Stomach (tissue), 4 donors: ENCODE measurements at regions not wholly inside any gene's neighbourhood (a gene's known extent, or its start where the extent isn't known, plus 50 kb on each side); places are given as distances from the start of the nearest gene placed in this dataset.

Source experiments
- EP300 ChIP-seq: sonication (generic); formaldehyde crosslinking; IDR thresholded peaks from one replicate; pipeline ENCODE4 v1.6.1; 2017; ENCODE audit warnings: antibody characterized with exemption
- POLR2A ChIP-seq, 4 donors: fragments of 450-650 bp; IDR thresholded peaks; one replicate each; pipeline ENCODE4 v1.6.1; 2016; ENCODE audit warnings: antibody characterized with exemption in 4 of 4, control low read depth in 2 of 4, mild to moderate bottlenecking in 1 of 4, moderate library complexity in 1 of 4
- POLR2AphosphoS5 ChIP-seq, 3 donors: sonication (generic); formaldehyde crosslinking; IDR thresholded peaks; one replicate each; pipeline ENCODE4 v1.6.1; 2016; ENCODE audit warnings: antibody characterized with exemption in 3 of 3
- TF ChIP-seq, protein P1 (sequence below), 7 experiments: fragments of 450-650 bp in 4 of 7; fragments of 200-600 bp in 3 of 7; sonication (generic) in 3 of 7; IDR thresholded peaks; one replicate each; pipeline ENCODE4 v1.5.1; 2016 to 2019; ENCODE audit warnings: antibody characterized with exemption in 7 of 7, control low read depth in 2 of 7, mild to moderate bottlenecking in 1 of 7

DNA sequence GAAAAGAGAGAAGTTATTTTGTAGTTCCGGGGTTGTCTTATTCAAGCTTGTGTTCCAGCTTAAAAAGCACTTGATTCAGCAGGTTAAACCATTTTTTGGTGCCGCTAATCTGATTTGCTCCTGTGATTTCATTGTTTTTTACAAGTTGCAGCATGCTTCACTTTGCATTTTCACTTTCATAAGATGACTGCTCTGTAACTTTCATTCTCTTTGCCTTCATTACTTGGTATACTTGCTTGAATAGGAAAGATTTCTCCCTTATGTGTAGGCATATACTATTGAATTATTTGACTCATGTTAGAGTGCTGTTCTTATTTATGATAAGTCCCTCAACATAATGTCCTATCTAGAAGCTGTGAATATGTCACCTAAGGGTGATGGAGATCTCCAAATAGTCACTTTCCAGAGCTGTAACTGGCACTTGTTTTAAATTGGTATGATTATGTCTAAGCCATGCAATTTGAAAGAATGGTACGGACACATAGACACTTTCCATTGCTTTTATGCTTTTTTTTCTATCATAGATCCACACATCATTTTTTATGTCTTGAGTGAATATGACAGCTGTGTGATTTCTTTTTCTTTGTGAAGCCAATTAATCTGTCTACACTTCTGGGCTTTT is 254.5 kb downstream of the DSEL start:
- TF ChIP-seq EP300 = no peak
- TF ChIP-seq, protein P1, sequence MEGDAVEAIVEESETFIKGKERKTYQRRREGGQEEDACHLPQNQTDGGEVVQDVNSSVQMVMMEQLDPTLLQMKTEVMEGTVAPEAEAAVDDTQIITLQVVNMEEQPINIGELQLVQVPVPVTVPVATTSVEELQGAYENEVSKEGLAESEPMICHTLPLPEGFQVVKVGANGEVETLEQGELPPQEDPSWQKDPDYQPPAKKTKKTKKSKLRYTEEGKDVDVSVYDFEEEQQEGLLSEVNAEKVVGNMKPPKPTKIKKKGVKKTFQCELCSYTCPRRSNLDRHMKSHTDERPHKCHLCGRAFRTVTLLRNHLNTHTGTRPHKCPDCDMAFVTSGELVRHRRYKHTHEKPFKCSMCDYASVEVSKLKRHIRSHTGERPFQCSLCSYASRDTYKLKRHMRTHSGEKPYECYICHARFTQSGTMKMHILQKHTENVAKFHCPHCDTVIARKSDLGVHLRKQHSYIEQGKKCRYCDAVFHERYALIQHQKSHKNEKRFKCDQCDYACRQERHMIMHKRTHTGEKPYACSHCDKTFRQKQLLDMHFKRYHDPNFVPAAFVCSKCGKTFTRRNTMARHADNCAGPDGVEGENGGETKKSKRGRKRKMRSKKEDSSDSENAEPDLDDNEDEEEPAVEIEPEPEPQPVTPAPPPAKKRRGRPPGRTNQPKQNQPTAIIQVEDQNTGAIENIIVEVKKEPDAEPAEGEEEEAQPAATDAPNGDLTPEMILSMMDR (IDR thresholded peaks at IDR 0.05) = no peak
- no peak for TF ChIP-seq POLR2AphosphoS5 (IDR thresholded peaks at IDR 0.05)
- no peak for TF ChIP-seq POLR2A (IDR thresholded peaks at IDR 0.05)
